ENCODE measurements at regions not wholly inside any gene's neighbourhood (a gene's known extent, or its start where the extent isn't known, plus 50 kb on each side); places are given as distances from the start of the nearest gene placed in this dataset.

GRCh38 chr2:150417278-150417677 is 70.2 kb downstream of the RND3 start:
- Histone ChIP-seq H3K36me3 (no peaks in the 10 kb centered on the region), H3K9me3 (no peaks in the 10 kb centered on the region), H3K4me1 (no peaks in the 10 kb centered on the region), H3K4me3 (no peak overlapping the region), H3K27ac (no peak overlapping the region), H3K27me3 (no peaks in the 10 kb centered on the region)
- intact Hi-C loops (cut with DNase I): no loop called here
- DNase-seq (ENCODE audit: low spot score in 2 of 2): no peak
- TF ChIP-seq CTCF (IDR thresholded peaks at IDR 0.05): no peak

GRCh38 chr2:150415022-150415421 is 72.4 kb downstream of the RND3 start:
- intact Hi-C loops (cut with DNase I): no loop called here
- H3K9me3 ChIP-seq: no peaks in the 10 kb centered on the region

GRCh38 chr2:150413910-150414309 is 73.6 kb downstream of the RND3 start:
- H3K36me3 ChIP-seq: no peaks in the 10 kb centered on the region

More at GRCh38 chr2:150415022-150415421, 72.4 kb downstream of the RND3 start:
- H3K27ac ChIP-seq: no peak overlapping the region
- H3K27me3 ChIP-seq: no peaks in the 10 kb centered on the region
- TF ChIP-seq CTCF (IDR thresholded peaks at IDR 0.05): no peak
- no peak overlapping the region for H3K4me3 ChIP-seq
- no peak for DNase-seq (ENCODE audit: low spot score in 2 of 2)
- no peaks in the 10 kb centered on the region for H3K4me1 ChIP-seq
- H3K36me3 ChIP-seq: no peaks in the 10 kb centered on the region

GRCh38 chr2:150413366-150413765 is 74.1 kb downstream of the RND3 start:
- Histone ChIP-seq H3K4me1 (no peaks in the 10 kb centered on the region), H3K27ac (no peak overlapping the region), H3K4me3 (no peak overlapping the region), H3K9me3 (no peaks in the 10 kb centered on the region), H3K27me3 (no peaks in the 10 kb centered on the region), H3K36me3 (no peaks in the 10 kb centered on the region)
- no peak for TF ChIP-seq CTCF (IDR thresholded peaks at IDR 0.05)
- intact Hi-C loops (cut with DNase I): no loop called here
- DNase-seq (ENCODE audit: low spot score in 2 of 2): no peak

More at GRCh38 chr2:150413910-150414309, 73.6 kb downstream of the RND3 start:
- DNase-seq (ENCODE audit: low spot score in 2 of 2): no peak
- no peak for TF ChIP-seq CTCF (IDR thresholded peaks at IDR 0.05)
- Histone ChIP-seq H3K27ac (no peak overlapping the region), H3K27me3 (no peaks in the 10 kb centered on the region), H3K4me1 (no peaks in the 10 kb centered on the region), H3K9me3 (no peaks in the 10 kb centered on the region), H3K4me3 (no peak overlapping the region)
- intact Hi-C loops (cut with DNase I): no loop called here

- intact Hi-C loops (cut with DNase I): no loop called here
- no peak for DNase-seq (ENCODE audit: low spot score in 2 of 2)
- Histone ChIP-seq H3K9me3 (no peaks in the 10 kb centered on the region), H3K4me1 (no peaks in the 10 kb centered on the region), H3K36me3 (no peaks in the 10 kb centered on the region), H3K27ac (no peak overlapping the region), H3K27me3 (no peaks in the 10 kb centered on the region), H3K4me3 (no peak overlapping the region)
- TF ChIP-seq CTCF (IDR thresholded peaks at IDR 0.05): no peak
Measured at GRCh38 chr2:150410809-150411208, 76.7 kb downstream of the RND3 start.

GRCh38 chr2:150409196-150409595 is 78.3 kb downstream of the RND3 start:
- DNase-seq (ENCODE audit: low spot score in 2 of 2): no peak
- no peak overlapping the region for H3K27ac ChIP-seq
- H3K4me3 ChIP-seq: no peak overlapping the region
- no peak for TF ChIP-seq CTCF (IDR thresholded peaks at IDR 0.05)
- no peaks in the 10 kb centered on the region for H3K4me1 ChIP-seq
- no peaks in the 10 kb centered on the region for H3K36me3 ChIP-seq
- no peaks in the 10 kb centered on the region for H3K9me3 ChIP-seq
- no peaks in the 10 kb centered on the region for H3K27me3 ChIP-seq
- intact Hi-C loops (cut with DNase I): no loop called here
